ENCODE measurements at regions not wholly inside any gene's neighbourhood (a gene's known extent, or its start where the extent isn't known, plus 50 kb on each side); places are given as distances from the start of the nearest gene placed in this dataset.

DNA sequence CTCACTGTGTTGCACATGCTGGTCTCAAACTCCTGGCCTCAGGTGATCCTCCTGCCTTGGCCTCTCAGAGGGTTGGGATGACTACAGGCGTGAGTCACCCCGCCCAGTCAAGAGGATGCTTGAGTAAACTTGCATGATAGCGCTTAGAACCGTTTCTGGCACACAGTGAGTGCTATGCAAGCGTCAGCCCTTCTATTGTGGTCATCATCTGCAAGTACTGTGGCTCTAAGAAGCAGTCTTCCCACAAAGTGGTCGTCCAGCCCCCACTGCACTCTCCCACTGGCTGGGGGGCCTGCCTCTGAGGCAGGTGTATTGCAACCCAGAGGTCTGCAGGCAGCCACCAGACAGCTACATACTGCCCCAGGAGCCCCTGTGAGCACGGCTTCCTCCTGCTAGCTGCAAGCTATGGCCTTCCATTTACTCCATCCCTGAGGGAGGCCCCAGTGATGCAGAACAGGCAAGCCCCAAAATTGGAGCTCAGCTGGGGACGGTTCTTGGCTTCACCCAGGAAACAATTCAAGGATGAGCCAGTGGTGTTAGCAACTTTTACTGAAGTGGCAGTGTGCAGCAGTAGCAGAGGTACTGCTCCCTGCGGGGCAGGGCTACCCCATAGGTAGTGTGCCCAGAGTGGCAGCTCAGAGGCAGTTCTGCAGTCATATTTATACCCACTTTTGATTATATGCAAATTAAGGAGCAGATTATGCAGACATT, 95.4 kb downstream of the LSM3 start:
- no peak for DNase-seq

DNA sequence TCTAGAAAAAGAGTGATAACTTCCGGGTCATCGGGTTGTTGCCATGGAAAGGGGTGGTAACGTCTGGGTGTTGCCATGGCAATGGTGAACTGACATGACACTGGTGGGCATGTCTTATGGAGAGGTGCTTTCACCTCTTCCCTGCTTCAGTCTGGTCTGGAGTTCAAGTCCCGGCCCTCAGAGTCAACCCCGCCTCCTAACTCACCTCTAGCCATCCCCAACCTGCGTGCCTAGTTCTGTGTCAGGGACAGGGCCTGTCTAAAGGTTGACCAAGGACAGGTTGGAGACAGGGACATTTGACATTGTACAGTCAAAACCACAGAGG, 96.0 kb downstream of the LSM3 start:
- DNase-seq: no peak

DNA sequence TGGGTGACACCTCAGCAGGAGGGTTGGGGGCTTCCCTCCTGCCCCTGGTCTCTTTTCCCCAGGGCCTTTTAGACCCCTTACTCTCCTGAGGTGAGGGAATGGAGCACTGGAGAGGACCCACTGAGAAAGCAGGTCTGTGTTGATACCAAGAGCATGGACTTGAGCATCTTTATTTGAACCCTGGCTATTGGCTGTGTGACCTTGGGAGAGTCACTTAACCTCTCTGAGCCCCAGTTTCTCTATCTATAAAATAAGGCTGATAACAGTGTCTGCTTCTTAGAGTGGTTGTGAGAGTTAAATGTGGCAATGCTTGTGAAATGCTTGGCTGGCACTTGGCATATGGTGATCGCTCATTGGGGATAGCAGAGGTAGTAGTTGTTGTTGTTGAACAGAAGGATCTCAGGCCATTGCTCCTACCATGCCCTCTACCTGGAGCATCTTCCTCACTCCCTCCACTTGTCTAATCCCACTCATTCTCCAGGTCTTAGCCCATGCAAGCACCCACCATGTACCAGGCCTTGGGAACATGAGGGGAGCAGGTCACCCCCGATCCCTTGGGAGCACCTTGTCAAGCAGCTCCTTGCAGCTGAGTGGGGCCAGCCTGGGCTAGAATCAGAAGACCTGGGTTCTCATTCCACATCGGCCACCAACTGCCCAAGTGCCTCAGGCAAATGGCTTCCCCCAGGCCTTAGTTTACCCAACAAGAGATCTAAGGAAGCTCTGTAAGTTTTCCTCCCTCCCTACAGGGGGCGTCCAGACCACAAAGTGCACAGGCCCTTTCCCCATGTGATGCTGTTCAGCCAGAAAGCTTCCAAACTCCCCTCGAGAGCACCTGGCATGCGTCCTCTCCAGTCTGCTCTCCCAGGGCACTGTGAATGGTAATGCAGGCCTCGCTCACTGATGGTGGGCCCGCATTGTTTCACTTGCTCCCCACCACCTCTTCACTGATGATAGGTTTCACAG, 96.7 kb downstream of the LSM3 start:
- no peak for DNase-seq

DNA sequence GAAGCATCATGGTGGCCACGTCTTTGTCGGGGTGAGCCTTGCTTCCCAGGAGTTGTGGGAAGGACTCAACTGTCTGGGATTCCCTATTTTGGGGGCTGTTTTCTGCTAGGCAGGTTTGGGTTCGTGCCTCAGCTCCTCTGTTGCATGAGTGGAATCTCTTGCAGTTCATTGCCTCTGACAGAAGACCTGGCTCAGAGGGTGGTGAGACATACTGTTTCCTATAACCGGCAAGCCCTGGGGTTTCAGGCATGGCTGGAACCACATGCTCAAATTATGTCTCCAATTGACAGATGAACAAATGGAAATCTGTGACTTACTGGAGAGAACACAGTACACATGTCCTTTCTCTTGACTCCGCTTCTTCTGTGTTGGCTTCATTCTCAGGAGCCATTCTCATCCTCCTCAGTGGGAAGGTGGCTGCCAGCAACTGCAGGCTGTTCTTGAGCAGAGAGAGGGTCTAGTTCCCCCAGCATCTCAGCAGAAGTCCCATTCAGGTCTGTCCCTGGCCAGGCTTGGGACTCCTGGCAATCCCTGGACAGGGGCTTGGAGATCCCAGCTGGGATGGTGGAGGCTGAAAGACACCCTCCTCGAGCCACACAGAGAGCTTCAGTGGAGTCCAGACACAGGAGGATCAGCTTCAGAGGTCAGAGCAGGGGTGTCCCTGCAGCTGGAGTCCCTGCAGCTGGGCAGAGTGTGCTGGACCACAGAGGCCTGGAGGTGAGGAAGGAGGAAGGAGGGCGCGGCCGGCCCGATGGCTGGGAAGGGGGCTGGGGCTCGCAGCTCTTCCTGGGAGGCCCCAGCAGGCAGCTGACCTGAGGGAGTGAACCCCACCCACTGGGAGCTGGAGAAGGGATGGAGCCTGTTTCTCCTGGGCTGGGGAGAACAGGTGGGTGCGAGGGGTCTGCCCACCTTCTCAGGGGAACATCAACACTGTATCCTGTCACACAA, 97.6 kb downstream of the LSM3 start:
- no peak for DNase-seq

DNA sequence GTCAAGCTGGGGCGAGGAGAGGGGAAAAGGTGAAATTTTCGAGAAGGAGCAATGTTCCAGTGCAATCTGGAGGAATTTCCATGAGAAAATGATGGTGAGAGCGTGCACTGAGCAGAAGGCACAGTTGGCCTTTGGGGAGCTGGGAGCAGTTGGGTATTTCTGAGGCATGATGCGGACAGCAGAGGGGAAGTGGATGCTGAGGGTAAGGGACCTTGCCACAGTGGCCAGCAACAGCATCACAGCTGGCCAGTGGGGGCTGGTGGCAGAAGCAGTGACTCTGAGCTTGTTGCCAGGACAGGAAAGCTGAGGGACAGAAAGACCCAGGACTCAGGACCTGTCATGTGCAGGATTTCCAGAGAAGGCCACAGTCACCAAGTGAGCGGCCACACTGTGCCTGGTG, 98.9 kb downstream of the LSM3 start:
- DNase-seq: no peak

DNA sequence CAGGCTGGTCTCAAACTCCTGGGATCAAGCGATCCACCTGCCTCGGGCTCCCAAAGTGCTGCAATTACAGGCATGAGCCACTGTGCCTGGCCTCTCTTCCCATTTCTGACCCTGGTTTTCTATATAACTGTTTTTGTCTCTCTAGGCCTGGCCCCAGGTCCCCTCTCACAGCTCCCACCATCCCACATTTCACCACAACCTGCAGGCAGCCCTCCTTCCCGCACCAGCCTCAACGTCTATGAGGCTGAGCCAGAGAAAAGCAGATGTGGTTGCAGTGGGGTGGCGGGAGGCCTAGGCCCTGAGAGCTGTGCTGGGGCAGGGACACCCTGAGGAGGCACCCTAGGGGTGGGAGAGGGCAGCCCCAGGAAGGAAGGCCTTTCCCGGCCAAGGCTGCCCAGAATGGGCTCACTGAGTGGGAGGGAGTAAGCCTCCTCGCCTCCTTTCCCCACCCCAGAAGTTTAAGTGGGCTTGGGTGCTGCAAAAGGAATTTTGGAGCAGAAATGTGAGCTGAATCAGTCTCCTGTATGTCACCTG, 99.7 kb downstream of the LSM3 start:
- no peak for DNase-seq

DNA sequence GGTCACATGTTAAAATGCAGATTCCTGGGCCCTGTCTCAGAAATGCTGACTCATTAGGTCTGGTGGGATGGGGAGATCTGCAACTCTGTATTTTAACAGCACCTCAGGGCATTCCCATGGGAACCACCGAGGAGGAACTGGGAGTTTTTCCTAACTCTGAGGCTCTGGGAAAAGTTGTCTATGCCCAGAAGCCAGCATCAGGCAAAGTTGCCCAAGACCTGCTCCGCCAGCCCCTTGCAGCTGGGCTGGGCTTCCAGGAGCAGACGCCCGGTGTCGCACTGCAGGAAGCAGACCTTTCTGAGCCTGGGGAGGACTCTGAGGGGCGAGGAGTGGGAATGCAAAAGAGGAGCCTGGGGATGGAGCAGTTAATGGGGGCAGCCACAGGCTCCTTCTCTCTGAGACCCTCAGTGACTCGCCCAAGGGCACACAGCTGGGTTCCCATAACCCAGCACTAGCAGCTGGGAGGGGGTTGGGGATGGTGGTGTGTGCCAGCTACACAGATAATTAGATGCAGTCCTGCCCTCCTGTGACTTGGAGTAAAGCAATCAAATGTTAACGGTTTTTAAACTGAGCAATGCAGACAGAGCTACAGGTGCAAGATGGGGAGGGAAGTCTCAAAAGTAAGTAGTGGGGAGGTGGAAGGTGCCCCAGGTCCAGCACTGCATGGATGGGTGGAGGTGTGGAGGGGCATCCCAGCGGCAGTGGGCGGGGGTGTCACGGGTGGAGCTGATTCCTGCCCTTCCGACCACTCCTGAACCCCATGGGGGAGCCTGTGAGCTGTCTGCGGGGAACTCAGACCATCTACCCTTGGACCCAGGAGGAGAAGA, 100.4 kb downstream of the LSM3 start:
- DNase-seq: no peak

DNA sequence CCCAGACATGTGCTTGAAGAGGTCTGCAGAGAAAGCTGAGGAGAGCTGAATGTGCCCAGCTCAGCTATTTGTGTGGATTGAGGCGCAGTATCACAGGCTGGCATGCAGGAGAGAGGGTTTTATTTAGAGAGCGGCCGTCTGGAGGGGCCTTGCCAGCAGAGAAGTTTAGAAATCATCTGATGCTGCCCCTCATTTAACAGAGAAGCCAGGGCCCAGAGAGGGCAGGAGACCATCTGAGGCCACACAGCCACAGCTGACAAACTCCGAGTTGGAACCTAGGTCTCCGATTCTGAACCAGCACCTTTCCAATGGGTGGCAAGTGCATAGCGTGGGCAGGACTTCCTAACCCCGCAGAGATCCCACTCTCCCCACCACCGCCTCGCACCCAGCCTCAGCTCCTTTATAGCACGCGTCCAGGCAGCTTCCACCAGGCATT, 101.0 kb downstream of the LSM3 start:
- DNase-seq: no peak

DNA sequence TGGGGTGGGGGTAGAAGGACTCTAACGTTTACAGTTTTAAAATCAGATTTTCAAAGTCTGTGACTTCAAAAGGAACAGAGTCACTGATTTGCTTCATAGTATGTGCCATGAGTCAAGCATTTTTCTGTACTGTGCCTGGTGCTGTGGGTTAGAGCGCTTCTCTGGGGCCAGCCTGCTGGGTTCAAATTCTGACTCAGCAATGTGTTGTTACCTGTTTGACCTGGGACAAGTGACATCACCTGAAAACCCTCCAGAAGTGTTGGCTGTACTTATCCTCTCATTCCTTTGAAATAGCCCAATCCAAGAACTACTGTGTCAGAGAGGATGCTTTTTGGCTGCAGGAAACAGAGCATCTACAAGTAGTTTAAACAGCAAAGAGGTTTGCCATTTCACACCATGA, 101.7 kb downstream of the LSM3 start:
- DNase-seq: no peak

DNA sequence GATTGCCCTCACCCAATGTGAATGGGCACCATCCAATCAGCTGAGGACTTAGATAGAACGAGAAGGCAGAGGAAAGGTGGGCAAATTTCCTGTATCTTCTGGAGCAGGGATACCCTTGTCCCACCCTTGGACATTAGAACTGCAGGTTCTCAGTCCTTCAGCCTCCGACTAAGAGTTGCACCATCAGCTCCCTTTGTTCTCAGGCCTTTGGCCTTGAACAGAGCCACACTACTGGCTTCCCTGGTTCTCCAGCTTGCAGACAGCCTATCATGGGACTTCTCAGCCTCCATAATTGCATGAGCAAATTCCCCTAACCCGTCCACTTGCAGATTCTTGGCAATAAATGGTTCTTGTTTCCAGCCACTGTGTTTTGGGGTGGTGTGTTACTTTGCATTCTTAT, 102.4 kb downstream of the LSM3 start:
- no peak for DNase-seq

DNA sequence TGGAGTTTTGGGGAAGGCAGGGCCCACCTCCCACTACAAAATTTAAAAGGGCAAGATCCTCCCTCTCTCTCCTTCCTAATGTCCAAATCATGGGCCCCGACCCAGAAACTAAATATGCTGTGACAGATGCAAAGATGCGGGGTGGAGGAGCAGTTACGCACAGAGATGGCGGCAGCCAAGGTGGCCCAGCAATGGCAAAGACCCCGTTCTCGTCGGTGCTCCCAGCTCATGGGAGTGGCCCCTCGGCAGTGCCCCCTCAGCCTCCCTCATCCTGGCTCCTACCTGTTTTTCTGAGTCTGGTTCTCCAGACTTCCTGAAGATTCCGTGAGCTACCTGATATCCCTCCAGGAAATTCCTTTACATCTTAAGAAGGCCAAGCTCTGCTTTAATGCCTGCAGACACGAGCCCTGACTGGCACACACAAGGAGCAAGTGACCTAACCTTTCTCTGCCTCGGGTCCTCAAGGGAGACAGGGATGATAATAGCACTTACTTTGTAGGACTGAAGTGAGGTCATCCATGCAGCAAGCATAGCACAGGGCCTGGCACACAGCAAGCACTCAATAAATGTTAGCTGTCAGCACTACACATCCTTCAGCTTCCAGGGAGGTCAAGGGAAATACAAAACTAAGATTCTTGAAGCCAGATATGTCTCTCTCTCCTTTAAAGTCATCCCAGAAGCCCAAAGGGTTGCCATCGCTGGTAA, 103.5 kb downstream of the LSM3 start:
- no peak for DNase-seq

DNA sequence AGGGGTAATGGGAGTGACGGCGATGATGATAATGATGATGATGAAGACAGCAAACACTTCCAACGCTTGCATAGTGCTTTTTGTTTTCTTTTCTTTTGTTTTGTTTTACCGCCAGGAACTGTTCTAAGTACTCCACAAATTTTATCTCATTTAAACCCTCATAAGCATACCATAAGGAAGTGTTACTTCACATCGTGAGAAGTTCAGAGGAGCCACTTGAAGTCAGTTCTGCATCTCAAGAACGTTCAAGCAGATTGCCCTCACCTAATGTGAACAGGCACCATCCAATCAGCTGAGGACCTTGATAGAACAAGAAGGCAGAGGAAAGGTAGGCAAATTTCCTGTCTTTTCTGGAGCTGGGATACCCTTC, 104.1 kb downstream of the LSM3 start:
- no peak for DNase-seq

DNA sequence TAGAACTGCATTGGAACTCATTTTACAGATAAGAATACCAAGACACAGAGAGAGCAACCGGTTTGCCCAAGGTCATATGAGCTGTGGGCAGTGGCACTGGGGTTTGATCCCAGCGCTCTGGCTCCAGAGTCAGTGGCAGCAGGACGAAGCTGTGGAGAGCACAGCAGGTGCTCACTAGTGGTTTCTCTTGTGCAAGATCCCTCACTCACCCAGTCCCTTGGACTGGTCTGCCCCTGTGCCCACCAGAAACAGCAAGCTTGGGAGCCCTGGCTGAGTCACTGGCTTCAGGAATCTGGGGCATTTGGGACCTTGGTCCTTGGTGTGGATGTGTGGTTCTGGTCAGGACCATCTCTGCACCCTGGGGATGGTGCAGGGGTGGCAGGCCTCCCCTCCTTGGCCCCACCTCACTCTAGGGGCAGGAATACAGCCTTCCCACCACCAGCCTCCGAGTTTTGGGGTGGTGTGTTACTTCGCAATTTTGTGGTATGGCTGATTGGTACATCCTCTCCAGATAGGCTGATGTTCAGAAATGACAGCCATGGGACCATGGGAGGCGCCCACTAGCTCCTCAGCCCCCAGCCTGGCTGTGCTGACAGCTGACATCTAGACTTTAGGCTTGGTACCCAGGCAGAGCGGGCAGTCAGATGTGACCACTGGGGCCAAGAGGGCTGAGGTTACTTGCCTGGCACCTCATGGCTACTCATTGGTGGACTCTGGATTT, 104.6 kb downstream of the LSM3 start:
- no peak for DNase-seq

DNA sequence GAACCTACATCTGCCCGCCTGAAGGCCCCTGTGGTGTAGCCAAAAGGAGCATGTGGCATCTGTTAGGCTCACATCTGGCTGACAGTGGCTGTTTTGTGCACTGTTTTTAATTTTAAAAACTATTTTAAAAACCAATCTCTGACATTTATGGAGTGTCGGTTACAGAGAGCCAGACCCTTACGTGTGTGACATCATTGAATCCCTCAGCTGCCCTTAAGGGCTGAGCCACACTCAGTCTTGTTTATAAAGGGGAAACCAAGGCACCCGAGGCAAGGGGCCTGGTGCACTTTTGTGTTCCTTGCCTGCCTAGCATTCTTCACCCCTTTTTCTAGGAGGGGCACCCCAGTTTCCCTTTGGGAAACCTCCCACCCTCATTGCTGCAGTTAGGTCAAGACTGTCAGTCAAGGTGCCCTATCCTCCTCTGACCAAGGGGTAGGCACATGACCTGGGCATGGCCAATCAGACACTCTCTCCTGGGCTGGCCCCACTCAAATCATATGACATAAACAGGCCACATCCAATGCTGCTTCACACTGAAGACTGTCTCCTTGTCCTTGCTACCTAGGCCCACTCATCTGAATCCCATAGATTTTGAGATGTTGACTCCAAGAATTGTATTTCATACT, 105.3 kb downstream of the LSM3 start:
- DNase-seq: no peak

DNA sequence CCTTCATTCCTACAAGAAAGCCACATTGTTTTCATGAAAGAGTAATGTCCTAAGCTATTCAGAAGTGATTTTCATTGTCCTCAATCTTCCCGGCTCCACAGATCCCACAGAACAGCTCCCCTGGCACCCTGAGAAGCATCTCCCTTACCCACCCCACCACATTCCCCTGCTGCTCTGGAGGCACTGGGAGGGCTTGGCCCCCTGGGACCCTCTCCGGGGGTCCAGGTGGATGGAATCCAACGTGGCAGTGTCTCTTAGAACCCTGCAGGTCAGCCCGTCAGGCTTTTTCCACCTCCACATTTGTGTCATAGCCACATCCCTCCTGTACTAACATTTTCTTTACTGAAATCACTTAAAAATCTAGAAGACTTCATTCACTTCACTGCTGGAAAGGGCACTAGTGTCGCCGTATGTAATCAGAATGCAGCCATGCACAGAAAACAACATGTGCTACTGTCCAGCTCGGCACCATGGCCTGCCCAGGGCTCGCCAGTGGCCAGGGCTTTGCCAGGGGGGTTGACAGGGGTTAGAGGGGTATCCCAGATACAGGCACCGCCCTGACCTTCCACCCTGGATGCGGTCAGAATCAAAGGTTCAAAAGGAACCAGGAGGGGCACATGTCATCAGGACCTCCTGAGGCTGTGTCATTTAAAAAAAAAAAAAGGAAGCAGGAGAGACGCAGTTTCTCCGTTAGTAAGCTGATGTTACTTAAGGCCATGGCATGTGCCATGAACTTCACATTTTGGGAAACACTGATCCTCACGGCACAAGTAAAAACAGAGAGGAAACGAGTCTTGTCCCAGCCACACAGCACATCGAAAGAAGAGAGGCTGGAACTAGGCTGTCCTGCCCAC, 106.3 kb downstream of the LSM3 start:
- no peak for DNase-seq

DNA sequence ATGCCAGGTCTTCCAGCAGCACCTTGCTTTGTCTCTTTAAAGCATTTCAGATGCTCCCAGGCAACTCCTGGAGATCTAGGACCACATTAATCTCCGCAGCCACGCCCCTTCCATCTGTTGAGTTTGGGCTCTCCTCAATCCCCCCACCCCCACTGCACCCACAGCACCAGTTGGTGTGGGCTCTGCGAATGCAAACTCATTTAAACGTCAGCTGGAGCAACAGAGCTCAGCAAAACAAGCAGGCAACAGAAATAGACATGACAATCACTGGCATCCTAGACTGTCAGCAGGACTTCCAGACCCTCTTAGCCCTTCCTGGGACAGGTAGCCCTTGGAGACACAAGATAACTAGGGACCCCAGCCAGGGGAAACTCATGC, 106.9 kb downstream of the LSM3 start:
- DNase-seq: no peak

DNA sequence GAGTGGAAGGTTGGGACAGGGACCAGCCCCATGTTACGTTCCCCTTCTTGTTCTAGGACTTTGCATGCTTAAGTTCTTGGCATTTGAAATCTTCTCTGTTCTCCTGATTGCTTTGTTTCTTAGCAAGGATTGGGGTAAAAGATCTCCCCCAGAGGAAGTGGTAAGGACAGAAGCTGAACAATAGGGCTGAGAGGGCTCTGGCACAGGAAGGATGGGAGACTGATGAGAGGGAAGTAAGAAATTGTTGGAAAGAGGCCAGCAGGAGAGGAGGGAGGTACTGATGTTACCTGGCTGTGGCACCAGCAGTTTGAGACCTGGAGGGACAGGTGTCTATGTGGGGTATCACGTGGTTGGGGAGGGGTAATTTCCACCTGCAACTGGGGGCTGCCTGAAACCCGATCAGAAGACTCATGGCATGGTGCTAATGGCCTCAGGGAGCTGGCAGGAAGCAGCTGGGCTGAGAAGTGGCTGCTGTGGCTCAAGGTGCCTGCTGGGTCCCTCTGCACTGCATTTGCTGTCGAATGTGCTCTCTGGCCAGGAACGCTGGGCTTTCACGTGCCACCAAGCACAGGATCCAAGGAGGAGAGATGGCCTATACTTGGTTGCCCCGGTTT, 108.4 kb downstream of the LSM3 start:
- DNase-seq: no peak

DNA sequence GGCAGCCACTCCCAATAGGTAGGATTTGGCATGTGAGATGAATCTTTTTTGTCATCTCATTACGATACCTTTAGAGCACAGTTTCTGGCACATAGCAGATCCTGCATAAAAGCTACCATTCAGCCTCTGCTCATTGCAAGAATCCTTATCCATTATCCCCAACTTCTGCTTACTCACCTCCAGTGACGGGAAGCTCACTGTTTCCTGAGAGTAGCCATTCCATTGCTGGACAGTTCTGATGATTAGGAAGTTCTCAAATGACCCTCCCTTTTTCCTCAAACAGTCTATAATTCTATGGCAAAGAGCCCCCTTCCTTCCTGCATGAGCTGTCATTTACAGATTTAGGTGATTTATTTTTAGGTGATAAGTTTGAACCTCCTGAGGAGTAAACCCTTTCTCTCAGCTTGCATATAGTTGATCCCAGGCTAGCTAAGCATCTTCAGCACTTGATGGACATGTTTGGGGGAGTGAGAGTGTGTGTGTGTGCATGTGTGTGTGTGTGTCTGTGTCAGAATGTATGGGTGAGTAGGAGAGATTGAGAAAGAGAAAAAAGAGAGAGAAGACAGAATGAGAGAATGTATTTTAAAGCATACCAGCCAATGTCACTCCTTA, 109.7 kb downstream of the LSM3 start:
- no peak for DNase-seq
